ENCODE measurements at regions not wholly inside any gene's neighbourhood (a gene's known extent, or its start where the extent isn't known, plus 50 kb on each side); places are given as distances from the start of the nearest gene placed in this dataset.
A peak's percentile ranks its signal among the peaks of the same experiment; 100 is the strongest.

DNA sequence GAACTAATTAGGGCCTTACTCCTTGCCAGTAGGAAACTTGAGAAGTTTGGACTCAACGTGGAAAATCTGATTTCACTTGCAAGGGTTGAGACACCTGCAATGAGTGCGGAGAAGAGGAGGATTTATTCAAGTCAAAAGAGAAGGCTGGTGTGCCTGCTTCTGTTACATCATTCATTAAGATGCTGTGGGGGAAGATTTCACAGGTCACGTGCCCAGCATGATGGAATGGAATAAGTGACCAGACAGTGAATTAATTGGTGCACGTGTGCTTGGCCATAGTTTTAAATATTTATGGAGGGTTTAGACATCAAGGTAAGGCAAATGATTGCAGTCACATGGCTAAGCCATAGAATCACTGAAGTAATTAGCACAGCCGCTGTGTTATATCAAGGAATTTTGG is 155.0 kb downstream of the C7orf25 start:
- DNase-seq: no peak

DNA sequence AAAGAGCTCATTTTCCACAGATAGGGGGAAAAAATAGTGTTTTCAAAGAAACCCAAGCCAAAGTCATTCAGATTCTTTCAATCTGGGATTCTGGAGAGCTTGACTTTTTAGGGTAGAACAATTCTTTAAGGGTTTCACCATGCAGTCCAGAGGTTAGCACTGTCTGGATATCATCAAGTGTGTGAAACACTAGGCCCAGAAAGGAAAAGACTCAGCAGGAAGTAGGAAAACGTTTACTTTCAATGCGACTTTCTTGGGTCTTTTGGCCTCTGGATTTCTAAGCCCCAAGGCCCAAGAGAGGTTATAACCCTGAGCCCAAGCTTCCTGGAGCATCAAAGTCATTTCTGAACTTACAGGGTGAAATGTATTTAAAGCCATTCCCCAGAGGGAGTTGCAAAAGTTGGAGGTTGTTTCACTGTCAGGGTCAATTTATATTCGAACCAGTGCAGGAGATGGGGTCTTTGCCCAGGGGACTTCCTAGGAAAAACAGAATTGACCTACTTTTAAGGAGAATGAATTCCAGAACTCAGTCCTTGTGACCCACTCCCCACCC is 158.0 kb downstream of the C7orf25 start:
- no peak for DNase-seq

- no peak for DNase-seq
Observed at GRCh38 chr7:42753367-42753766, 158.5 kb downstream of the C7orf25 start.

DNA sequence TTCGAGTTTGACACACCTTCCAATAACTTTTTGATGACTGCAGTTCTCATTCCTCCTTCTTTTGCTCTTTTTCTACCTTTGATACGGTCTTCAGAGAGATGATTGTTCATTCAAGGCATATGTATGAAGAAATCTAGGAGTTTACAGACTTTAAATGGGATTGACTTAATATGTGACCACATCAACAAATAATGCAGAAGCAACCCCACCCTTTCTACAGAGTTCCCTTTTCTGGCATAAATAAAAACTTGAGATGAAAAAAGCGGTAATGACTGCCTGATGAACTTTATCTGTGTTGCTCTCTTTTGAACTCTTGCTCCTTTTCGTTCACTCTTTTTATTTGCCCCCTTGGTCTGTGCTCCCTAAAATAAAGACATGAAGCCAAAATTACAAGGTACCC is 161.7 kb downstream of the C7orf25 start:
- DNase-seq: no peak

DNA sequence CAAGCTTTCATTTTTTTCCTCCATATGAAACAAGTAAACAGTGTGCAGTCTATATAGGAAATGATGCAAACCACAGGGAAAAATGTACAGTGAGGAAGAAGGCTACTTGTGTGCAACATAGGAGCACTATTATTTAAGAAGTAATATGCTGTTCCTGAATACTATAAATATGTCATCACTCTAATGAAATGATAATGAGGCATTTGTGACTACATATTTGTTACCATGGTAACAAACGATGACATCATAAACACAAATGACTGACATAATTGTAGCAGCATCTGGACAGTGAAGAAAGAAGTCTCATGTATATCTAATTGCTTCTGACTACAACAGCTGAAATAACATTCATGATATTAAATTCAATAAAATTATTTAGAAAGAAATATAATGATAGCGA is 164.8 kb downstream of the C7orf25 start:
- no peak for DNase-seq

GRCh38 chr7:42746214-42746613 is 165.7 kb downstream of the C7orf25 start:
- DNase-seq: no peak

- DNase-seq: peak; percentile 52 to 61
Observed at GRCh38 chr7:42745357-42746059, 166.4 kb downstream of the C7orf25 start.

GRCh38 chr7:42744746-42745145 is 167.1 kb downstream of the C7orf25 start:
- no peak for DNase-seq

GRCh38 chr7:42743077-42743858 is 168.6 kb downstream of the C7orf25 start:
- DNase-seq: no peak

DNA sequence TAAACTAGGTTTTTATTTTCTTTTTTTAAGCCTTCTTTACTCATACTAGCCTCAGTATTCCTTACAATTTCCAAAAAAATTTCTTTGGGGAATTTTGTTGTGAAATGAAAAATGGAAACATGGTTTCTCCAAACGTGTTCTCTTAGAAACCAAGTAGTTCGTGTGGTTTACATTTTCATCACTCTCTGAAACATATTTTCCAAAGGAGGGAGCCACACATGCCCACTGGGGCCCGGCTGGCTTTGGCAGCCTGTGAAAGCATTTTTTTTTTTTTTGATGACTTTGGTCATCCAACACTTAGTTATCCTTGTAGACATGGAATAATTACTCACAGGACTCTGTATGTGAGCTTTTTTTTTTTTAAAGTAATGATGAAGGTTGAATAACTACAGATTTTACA is 169.6 kb downstream of the C7orf25 start:
- DNase-seq: no peak

DNA sequence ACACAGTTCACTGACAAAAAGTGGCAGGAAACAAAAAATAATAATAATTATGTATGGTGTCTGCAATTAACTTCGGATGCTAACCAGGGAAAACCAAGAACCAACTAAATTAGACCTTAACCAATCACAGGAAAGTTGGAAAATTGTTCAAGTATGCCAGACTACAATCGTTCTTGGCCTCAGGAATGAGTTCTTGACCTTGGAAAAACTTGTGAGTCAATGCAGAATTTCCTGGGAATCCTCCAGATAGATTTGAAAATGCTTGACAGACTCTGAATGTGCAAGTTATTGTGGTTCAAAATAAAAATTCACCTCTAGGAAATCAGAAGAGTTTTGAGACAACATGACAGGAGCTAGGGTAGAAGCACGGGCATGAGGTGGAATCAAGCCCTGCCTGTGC is 171.5 kb downstream of the C7orf25 start:
- DNase-seq: no peak

DNA sequence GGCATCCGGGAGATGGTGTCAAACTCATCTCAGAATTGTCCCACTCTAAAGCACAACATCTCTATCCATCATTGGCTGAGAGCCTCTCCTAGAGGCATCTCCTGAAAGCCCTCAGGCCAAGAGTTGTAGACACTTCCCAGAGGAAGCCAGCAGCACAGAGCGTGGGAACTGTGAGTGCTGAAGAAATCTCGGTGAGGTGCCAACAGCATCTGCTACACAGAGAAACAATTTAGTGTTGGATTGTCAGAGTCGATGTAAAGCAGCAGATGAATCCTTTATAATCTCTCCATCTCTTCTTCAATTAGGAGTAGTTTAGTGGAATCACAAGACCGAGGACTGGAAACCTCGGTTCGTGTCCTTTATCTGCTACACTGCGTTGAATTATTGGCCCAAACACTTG is 172.2 kb downstream of the C7orf25 start:
- no peak for DNase-seq

- no peak for DNase-seq
Observed at GRCh38 chr7:42736931-42737330, 174.9 kb downstream of the C7orf25 start.

DNA sequence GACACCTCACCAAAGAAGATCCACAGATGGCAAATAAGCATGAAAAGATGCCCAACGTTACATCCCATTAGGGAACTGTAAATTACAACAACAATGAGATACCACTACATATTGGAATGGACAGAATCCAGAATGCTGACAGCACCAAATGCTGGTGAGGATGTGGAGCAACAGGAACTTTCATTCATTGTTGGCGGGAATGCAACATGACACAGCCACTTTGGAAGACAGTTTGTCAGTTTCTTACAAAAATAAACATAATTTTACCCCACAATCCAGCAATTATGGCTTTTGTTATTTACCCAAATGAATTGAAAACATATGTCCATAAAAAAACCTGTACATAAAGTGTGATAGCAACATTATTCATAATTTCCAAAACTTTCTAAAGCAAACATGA is 176.8 kb downstream of the C7orf25 start:
- no peak for DNase-seq

GRCh38 chr7:42734568-42734967 is 177.3 kb downstream of the C7orf25 start:
- DNase-seq: no peak

DNA sequence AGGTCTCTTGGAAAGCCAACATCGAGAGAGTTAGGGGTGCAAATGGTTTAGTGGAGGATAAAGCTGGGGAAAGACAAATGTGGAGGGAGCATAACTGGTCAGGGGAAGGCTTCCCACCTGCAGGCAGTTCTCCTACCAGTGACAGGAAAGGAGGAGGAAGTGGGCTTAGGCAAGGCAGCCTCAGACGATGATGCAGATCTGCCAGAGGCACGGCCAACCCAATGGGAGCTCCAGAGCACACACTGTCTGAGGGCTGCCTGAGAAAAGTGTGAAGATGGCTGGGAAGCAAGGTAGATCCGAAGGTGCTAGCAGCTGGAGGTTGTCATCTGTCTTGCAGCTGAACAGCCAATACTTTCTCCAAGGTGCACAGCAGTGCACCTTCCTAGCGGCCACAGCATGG is 178.8 kb downstream of the C7orf25 start:
- DNase-seq: no peak

GRCh38 chr7:42730586-42730985 is 181.3 kb downstream of the C7orf25 start:
- DNase-seq: no peak

DNA sequence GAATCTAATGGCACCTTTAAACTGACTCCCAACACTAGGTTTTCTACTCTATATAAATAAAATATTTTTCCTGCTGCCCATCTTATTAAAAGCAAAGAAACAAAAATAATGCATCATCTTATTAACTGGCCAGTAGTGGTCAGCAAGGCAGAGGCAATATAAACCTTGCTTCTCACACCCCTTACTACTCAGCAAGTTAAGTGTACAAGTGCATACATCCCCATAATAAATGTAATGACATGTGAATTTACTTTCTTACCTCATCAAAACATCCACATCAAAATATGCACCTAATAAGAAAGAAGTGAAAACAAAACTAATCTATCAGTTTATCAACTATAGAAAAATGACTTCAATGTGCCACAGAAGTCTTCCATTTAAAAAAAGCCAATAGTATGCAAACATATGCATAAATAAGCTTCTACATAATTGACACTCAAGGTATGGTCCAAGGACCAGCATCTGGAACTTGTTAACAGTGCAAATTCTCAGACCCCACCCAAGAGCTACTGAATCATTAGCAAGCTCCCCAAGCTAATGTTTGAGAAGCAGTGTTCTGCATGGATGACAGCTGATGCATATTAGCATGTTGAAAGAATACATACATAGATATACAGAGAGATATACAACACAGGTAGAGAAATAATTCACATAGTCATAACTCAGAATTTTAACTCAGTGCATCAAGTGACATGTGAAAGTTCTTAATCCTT is 182.7 kb downstream of the C7orf25 start:
- no peak for DNase-seq

- no peak for DNase-seq
Observed at GRCh38 chr7:42727451-42727850, 184.4 kb downstream of the C7orf25 start.

GRCh38 chr7:42726066-42726785 is 185.6 kb downstream of the C7orf25 start:
- DNase-seq: no peak

- no peak for DNase-seq
Observed at GRCh38 chr7:42722716-42723115, 189.2 kb downstream of the C7orf25 start.

- DNase-seq: no peak
Observed at GRCh38 chr7:42722198-42722597, 189.7 kb downstream of the C7orf25 start.

Measured in activated CD4-positive, alpha-beta T cell treated with anti-CD3 and anti-CD28 coated beads, Interleukin-2, amount 50 U/mL, for 48 hours (primary cell).